DMS153 treated with DMSO at 0.1 percent for 48 hours (cell line): ENCODE measurements at regions not wholly inside any gene's neighbourhood (a gene's known extent, or its start where the extent isn't known, plus 50 kb on each side); places are given as distances from the start of the nearest gene placed in this dataset.

Experiments used
- DNase-seq: peaks from one replicate; lab custom pipeline; 2025; ENCODE audit not compliant: unreplicated experiment; lab: John Stamatoyannopoulos, UW

- DNase-seq, result no peak
Observed at GRCh38 chr4:11189756-11190155, 238.9 kb downstream of the HS3ST1 start.

DNA sequence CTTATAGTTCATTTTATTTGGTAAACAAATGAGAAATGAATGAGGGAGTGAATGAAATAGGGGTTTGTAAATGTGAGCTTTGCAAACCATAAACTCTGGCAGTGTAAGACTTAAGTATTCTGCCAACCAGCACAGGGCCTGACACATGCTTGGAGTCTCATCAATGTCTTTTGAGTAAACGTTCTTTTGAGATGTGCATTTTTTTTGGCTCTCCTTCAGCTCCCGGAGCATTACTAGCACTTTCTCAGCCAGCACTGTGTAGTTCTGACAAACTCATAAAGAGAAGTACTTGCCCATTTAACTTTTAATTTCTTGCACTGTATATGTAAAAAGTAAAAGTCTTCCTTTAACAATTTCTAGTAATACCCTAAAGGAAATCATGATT, 245.3 kb downstream of the HS3ST1 start:
- no peak for DNase-seq

GRCh38 chr4:11182586-11183355, 245.9 kb downstream of the HS3ST1 start:
- no peak for DNase-seq

- no peak for DNase-seq
Observed at GRCh38 chr4:11182031-11182430, 246.7 kb downstream of the HS3ST1 start.

DNA sequence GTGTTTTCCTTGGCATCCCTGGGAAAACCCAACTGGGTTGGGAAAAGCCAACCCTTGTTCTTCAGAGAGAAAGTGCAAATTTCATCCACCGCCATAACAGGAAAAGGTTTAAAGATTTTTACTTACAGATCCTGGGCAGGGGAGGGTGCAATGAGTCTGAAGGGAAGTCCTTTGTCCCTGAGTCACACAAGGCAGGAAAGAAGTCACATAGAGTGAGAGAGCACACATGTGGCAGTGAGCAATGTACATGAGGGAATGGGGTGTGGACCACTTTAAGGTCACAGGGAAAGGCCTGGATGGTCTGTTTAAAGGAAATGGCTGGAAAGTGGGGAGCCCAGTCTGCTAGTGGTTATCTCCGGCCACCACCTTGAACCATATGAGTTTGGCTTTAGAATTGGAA, 248.9 kb downstream of the HS3ST1 start:
- no peak for DNase-seq

GRCh38 chr4:11178433-11178832, 250.3 kb downstream of the HS3ST1 start:
- no peak for DNase-seq

- DNase-seq, result no peak
Observed at GRCh38 chr4:11175374-11175773, 253.3 kb downstream of the HS3ST1 start.

DNA sequence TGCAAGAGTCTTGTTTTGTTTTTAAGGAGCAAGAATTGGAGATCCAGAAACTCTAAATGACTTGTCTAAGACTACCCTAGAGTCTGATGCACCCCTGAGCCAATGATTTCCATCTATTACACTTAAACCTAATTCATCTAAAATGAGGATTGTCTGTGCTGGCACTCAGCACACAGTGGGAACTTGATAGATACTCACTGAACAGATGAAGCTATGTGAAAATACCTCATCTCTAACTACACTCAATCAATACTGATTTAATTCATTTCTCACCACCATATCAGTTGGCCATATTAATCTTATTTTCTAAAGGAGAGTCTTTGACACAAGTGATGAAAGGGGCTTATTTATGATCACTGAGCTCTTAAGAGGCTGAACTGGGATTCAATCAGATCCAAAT, 262.1 kb downstream of the HS3ST1 start:
- DNase-seq, result no peak

- no peak for DNase-seq
Observed at GRCh38 chr4:11166034-11166433, 262.7 kb downstream of the HS3ST1 start.

DNA sequence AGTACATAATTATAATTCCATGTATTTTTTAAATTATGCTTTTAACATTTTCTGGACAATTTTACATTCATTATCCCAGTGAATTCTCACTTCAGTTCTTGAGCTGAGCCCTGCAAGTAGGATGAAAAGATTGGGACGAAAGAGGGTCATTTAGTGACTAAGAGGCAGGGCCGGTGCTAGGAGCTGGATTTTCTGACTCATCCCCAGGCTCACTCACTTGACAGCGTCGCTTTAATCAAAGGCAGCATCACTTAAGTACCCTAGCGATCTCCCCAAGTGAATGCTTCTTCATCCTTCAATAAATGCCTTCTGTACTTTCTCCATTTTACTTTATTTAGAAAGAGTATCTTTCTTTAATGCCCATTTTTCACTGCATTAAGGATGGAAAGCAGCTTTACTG, 263.6 kb downstream of the HS3ST1 start:
- no peak for DNase-seq

- DNase-seq, result no peak
Observed at GRCh38 chr4:11160288-11160687, 268.4 kb downstream of the HS3ST1 start.

GRCh38 chr4:11158971-11159370, 269.7 kb downstream of the HS3ST1 start:
- no peak for DNase-seq

DNA sequence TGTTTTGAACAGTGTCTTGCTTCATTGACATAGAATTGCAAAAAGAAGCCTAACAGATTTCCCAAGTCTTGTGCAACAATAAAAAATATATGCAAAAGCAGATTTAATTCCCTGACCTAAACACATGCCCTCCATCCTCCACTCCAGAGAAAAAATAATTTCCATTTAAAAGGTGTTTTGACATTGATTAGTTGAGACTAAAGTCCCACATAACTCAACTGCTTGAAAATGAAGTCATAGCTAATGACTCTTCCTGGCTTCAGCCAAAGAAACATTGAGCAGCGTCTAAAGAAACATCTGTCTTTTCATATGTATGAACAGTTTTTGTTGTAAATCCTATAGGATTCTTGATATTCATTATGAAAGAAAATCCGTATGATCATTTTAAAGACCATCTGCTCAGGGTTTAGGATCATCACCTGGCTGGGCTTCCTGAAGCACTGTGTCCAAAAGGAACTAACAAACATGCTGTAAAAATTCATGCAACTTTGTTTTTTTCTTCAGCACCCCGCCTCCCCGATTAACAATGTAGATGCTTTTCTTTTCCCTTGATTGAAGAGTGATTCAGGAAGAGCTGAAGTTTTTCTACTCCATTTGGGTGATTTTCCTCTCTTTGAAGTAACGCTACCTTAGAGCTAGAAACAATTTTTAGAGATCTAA, 273.4 kb downstream of the HS3ST1 start:
- DNase-seq, result no peak

- no peak for DNase-seq
Observed at GRCh38 chr4:11153171-11153750, 275.4 kb downstream of the HS3ST1 start.

DNA sequence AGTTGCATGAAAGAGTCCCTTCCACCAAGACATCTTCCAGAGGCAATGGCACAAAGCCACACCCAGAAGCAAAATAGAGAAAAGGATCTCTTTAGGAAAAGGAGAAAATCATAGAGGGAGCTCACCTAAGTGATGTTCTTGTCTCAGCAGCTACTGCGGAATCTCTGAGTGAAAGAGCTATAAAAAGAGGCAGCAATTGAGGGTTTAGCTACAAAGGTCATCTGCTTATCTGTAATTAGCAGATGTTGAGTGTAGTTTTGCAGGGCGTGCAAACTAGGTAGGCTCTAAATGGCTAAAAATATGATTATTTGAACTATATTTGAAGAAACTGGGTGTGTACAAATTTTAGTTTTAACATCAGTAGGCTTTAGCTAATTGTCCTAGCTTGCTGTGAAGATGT, 276.0 kb downstream of the HS3ST1 start:
- no peak for DNase-seq

GRCh38 chr4:11151500-11151899, 277.2 kb downstream of the HS3ST1 start:
- DNase-seq, result no peak

GRCh38 chr4:11149612-11150259, 279.0 kb downstream of the HS3ST1 start:
- DNase-seq, result no peak

- no peak for DNase-seq
Observed at GRCh38 chr4:11139871-11140270, 288.8 kb downstream of the HS3ST1 start.

GRCh38 chr4:11138964-11139363, 289.7 kb downstream of the HS3ST1 start:
- DNase-seq, result no peak

DNA sequence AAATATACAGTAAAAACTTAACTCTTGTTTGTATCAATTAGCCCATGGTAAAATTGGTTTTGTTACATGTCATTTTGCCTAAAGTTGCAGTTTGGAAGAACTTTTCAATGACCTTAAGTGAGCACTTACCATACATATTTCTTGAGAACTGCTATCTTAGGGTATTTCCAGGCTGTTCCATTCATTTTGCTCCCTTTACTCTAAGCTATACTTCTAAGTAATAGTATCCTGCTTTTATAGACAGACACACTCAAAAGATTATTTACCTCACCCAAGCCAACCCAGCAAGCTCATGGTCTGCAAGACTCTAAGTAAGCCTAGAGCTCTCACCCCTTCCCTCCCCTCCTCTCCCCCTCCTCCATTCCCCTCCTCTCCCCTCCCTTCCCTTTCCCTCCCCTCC, 294.0 kb downstream of the HS3ST1 start:
- no peak for DNase-seq

- DNase-seq, result no peak
Observed at GRCh38 chr4:11133868-11134267, 294.8 kb downstream of the HS3ST1 start.

DNA sequence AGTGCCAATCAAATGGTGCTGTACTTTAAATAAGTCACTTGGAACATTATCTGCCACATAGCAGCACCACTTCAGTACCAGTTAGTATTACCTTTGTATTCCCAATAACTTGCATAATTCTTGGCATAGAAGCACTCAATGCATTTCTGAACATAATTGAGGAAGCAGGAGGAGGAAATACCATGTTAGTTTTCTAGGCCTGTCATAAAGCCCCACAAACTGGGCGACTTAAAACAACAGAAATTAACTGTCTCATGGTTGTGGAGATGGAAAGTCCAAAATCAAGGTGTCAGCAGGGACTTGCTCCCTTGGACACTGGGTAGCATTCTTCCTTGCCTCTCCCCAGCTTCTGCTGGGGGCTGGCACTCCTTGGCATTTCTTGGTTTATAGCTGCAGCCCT, 296.2 kb downstream of the HS3ST1 start:
- no peak for DNase-seq
